Head of caudate nucleus (tissue), 42 donors: ENCODE measurements at regions not wholly inside any gene's neighbourhood (a gene's known extent, or its start where the extent isn't known, plus 50 kb on each side); places are given as distances from the start of the nearest gene placed in this dataset.
A peak's percentile ranks its signal among the peaks of the same experiment; 100 is the strongest.

Source experiments
- DNase-seq, 42 donors: peaks; one replicate each; pipeline versions ENCODE4 v3.0.0 to v3.0.0-alpha.2; 2020 to 2021; ENCODE audit warnings: mixed read lengths in 7 of 42
- intact Hi-C: fragments of 100-400 bp; cut with DNase I; formaldehyde crosslinking; loops from one replicate; pipeline ENCODE4 v1.15.0; 2022

DNA sequence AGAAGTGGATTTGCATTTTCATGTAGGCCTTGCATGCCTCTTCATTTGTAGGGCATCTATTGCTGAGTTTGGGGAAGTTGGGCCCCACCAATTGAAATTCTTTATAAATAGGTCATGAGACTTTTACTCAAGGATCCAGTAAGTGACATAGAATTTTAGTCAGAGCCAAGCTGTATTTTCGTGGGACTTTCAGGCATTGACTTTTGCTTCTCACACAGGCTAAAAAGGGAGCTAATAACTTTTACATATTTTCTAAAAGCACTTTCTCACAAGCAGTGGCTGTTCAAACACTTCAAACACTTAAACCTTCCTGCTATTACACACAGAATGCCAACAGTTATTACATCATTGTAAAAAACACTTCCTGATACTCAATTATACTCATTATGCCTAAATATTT is 260.5 kb downstream of the MSRB3 start:
- intact Hi-C loops = no loop called here
- no peak for DNase-seq

DNA sequence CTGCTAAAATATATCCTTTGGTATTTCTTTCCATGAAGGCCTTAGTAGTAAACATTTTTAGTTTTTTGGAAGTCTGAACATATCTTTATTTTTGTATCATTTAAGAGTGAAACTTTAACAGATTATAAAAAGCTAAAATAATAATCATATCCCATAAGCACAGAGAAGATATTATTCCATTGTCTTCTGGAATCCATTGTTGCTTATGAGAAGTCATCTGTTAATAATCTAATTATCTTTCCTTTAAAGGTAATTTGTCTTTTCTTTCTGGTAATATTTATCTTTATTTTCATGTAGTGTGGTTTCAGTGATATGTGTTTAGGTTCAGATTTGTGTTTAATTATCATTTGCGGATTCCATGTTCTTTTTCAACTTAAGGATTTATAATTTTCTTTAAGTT is 261.7 kb downstream of the MSRB3 start:
- DNase-seq = no peak
- intact Hi-C loops = no loop called here

DNA sequence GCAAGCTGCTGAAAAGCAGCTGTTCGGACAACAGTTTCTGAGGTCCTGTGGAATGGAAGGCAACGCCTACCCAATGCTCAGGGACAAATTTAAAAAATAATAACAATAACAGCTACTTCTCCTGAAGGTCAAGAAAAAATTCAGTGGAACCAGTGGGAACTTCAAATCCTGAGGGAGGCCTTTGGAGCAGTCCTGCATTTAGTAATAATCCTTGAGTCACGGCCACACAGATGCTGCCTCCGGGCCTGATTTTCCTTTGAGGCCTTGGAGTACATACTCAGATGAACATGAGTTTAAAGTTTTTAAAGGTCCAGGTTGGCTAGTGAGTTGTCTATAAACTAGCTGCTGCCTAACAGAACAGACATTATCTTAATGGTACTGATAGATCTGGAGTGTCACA is 268.0 kb downstream of the MSRB3 start:
- intact Hi-C loops = no loop called here
- DNase-seq = no peak

DNA sequence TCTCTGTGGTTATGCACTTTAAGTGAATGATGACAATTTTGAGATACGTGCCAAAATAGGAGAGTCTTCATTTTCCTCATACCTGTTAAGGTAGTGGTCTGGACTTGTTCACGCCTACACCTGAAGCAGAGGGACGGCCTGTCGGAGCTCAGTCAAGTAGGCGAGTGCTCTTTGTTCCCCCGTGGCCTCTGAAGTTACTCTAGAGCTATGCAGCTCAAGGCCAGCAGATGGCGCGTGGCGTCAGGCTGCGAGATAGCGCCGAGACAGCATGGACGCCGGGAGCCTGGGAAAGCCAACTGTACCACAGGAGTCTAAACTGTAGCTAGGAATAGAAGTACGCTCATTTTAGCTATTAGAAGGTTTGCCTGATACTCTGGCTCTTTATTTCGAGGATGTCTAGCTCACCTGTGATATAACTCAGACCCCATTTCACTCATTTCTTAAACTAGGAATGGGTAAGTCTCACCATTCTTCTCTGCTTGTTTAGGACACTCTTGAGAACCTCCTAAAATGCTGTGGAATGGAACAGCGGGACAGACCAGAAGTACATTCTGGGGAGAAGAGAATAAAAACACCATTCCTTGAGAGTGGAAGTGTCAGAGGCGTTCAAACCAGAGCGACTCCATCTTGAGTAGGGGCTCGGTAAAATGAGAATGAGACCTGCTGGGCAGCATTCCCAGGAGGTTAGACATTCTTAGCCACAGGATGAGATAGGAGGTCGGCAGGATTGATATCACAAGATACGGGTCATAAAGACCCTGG is 267.4 kb upstream of the HMGA2 start:
- DNase-seq = peak; percentile 51 to 88 (median 76)
- intact Hi-C loops = no loop called here

DNA sequence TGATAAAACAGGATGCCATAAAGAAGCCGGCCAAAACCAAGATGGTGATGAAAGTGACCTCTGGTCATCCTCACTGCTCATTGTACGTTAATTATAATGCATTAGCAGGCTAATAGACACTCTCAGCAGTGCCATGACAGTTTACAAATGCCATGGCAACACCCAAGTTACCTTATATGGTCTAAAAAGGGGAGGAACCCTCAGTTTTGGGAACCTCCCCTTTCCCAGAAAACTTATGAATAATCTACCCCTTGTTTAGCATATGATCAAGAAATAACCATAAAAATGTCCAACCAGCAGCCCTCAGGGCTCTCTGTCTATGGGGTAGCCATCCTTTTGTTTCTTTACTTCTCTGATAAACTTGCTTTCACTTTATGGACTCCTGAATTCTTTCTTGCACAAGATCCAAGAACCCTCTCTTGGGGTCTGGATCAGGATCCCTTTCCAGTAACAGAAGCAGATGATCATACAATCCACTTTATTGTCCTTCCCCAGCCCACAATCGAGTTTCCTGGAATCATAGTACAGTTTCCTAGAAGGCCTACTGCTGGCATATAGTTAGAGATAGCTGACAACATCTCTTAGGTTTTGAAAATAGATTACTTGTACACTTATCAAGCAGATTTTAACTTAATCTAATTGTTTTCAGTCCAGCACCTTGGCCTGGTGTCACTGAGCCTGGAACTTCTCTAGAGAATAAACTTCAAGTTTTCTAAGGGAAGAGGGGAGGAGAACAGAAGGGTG is 266.7 kb upstream of the HMGA2 start:
- DNase-seq = no peak
- intact Hi-C loops = no loop called here

DNA sequence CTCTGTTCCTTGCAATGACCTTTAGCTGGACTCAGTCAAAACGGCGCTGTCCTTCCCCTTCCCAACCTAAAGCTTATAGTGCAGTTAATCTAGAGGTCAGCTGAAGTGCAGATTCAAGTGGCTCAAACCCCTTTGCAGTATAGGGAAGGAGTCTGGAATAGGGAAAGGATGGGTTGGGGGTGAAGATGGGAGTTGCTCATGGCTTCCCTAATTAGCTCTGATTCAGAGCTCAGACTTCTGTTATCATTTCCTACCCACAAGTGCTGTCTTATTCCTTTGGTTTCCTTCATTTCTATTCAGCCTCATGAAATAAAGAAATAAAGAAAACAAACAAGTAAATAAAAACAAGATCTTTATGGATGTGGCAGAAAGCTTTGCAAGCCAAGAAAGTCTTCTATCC is 264.0 kb upstream of the HMGA2 start:
- intact Hi-C loops = no loop called here
- no peak for DNase-seq

DNA sequence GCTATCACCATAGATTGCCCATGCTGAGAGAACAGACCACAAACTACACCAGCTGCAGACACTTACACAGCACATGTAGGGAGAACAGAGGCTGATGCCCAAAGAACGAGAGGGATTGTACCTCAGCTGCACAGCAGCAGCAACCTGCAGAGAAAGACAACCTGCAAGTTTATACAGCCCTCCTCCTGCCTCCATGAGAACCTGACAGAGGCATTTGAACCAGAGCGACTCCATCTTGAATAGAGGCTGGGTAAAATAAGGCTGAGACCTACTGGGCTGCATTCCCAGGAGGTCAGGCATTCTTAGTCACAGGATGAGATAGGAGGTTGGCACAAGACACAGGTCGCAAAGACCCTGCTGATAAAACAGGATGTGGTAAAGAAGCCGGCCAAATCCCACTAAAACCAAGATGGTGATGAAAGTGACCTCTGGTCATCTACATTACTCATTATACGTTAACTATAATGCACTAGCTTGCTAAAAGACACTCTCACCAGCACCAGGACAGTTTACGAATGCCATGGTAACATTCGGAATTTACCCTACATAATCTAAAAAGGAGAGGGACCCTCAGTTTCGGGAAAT is 262.4 kb upstream of the HMGA2 start:
- no peak for DNase-seq
- intact Hi-C loops = no loop called here

DNA sequence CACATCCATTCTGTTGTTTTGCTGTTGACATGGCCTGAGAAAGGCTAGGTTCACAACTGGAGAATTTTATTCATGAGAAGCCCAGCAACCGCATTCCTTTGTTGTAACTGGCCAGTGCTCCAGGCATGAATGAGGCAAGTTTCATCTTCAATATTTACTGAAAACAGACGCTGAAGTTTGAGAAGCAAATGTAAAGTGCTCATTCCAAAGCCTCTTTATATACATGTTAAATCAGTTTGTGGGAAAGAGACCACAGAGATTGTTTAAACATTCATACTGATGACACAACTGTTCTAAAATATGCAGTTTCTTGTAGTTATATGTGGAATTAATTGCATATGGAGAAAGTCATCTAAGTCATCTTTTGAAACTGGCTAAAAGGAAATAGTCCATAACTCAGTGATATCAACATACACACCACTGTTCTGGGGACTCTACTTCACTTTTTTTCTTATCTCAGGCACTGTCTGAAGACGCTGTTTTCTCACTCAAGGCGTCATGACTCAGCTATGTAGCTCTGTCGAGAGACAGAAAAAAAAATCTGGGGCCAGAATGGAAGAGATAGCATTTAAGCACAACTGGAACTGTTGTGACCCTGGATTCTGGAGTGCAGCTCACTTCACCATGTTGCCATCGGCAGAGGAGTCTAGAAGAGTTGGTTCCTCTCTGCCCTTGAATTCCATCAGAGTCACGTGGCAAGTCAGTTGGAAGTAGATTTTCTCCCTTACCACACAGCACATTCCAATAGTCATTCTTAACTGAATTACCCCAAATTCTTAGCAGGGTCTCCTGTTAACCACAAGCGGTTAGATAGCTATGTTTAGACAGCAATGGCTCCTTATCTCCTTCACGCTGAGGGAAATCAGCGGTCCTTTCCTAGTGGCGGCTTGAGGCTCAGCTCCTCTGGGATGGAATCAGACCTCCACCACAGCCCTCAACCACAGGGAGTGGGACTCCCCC is 258.4 kb upstream of the HMGA2 start:
- intact Hi-C loops = no loop called here
- no peak for DNase-seq

DNA sequence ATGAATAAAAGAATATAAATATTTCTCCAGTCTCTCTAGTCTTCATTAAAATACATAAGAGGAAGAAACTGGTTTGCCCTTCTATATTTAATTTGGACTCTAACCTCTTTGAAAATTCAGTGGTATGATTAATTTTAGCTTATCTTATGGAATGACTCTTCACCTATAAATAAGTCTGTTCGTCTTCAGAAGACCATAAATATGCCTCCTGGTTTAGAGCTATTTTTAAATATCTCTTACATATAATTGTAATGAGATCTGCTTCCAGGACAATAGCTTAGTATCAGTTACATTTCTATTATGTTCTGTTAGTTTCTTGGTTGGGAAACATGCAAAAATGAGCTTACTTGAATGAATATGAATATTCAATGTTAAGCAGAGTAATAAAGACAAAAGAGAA is 257.5 kb upstream of the HMGA2 start:
- DNase-seq = no peak

DNA sequence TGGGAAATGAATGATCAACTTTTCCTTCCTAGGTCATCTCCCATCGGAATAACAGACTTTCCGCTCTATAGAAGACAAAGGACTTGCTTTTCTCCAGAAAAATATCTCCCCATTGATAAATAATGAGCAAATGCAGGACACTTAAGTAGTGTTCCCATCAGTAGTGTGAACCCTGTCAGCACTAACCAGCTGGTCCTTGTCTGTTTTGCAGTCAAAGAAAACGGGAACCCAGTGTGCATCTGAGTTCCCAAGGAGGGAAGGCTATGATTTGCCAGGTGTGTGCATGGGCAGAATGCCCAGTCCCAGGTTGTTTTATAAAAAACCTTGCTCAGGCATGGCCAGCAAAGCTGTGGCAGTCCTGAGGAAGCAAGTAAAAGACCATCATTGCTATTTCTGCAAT is 256.5 kb upstream of the HMGA2 start:
- intact Hi-C loops = no loop called here

More for the DNA sequence above, 257.5 kb upstream of the HMGA2 start:
- intact Hi-C loops = no loop called here

DNA sequence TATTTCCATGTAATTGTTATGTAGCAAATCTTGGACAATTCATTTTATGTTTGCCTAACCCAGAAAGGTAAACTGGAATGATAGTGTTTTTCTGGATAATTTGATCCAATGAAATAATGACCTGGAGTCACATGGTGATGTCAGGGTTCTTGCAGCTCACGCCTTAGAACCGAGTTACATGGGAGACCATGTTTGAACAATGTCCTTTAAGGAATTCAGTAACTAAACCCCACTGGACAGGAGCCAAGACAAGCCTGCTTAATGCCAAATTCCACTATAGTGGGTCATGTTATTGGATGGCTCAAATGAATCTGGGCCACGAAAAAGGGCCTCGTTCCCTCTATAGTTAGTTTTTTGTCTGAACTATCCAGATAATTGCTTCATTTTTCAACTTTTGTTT is 255.8 kb upstream of the HMGA2 start:
- DNase-seq = no peak
- intact Hi-C loops = no loop called here

More for the DNA sequence above, 256.5 kb upstream of the HMGA2 start:
- DNase-seq = no peak

DNA sequence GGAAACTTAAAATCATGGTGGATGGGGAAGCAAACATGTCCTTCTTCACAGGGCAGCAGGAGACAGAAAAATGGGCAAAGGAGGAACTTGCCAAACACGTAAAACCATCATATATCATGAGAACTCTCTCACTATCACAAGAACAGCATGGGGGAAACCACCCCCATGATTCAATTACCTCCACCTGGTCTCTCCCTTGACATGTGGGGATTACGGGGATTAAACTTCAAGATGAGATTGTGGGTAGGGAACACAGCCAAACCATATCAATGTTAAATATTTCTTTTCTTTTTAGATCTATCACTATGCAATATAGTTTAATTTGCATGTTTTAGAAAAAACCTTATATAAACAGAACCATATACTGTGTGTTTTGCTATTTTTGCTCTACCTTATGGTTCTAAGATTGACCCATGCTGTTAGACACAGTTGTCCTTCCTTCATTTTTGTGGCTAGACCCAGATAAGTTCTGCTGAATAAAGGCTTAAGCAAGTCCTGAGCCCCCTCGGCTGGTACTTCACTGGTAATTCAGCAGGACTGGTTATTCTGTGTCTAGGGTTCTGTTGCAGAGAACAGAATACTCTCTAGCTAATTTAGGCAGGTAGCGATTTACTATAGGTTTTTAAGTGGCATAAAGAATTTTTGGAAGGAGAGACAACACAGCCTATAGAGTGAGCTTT is 253.7 kb upstream of the HMGA2 start:
- intact Hi-C loops = no loop called here
- DNase-seq = no peak

DNA sequence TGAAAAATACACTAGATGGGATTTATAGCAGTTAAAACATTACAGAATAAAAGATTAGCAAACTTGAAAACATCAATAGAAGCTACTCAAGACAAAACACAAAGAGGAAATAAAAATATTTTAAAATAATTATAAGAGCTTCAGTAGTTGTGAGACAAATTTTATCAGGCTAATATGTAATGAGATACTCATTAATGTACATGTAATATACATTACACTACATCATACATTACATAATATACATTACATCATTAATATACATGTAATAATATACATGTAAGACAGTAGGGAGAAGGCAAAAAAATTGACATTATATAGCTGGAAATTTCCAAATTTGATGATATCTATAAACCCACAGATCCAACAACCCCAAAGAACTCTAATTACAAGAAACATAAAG is 249.4 kb upstream of the HMGA2 start:
- DNase-seq = no peak
- intact Hi-C loops = no loop called here

DNA sequence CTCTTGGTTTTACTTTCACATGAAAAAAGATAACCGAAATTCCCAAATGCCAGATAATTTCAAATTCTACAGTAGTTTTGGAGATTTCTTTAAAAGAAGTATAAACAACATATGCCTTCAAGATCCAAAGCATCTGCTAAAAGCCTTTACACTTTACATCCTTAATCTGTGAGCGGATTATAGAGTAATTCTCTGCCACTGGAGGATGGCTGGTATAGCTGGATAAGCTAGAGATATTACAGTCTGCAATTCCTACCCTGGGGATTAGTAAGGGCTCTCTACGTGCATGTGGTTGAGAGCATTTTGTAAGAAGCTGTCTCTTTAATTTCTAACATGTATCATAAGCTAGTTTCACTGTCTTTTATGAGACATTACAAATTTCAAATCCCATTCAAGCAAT is 240.3 kb upstream of the HMGA2 start:
- no peak for DNase-seq
- intact Hi-C loops = no loop called here

DNA sequence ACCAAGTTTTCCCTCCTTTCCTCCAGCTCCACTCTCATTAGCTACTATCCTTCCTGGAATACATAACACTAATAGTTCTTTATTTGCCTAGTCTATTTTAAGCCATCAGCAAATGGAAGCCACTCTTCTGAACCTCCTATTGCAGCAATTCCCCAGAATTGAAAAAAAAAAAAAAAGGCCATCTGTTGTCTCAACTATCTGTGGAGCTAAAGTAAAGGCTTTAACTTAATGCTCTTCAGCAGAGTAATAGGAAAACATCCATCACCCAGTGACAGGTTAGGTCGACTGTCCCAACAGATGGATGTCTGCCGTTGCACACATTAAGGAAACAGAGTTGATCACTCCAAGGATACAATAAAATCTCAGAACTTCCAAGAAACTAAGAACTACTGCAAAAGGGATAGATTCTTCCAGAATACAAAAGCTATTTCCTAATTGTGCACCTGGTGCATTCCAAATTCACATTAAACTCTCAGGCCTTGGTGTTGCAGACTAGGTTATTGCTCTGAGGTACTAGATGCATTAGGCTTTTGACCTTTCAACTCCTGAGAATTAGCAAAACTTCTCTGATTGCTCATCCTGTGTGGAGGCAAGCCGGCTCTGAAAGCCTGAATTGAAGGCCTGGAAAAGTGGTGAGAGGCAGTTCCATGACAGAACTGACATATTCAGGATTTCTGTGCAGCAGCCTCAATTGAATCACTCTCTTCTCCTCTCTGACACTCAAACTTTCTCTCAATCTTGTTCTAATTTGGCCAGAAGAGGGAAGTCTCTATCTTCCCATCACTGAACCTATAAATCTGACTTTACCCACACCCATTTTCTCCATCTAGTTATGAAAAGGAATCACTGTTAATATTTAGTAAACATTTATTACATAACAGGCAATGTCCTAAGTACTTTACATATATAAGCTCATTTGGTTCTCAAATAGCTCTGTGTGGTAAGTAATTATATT is 238.4 kb upstream of the HMGA2 start:
- no peak for DNase-seq
- intact Hi-C loops = no loop called here

DNA sequence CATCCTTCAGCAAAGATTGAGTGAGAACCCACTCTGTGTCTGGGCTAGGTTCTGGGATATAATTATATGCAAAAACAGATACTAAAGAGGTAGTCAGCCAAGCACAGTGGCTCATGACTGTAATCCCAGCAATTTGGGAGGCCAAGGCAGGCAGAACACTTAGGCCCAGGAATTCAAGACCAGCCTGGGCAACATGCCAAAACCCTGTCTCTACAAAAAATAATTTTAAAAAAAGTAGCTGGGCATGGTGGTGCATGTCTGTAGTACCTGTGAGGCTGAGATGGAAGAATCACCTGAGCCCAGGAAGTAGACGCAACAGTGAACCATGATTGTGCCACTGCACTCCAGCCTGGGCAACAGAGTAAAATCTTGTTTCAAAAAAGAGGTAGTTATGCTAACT is 237.5 kb upstream of the HMGA2 start:
- no peak for DNase-seq
- intact Hi-C loops = no loop called here

DNA sequence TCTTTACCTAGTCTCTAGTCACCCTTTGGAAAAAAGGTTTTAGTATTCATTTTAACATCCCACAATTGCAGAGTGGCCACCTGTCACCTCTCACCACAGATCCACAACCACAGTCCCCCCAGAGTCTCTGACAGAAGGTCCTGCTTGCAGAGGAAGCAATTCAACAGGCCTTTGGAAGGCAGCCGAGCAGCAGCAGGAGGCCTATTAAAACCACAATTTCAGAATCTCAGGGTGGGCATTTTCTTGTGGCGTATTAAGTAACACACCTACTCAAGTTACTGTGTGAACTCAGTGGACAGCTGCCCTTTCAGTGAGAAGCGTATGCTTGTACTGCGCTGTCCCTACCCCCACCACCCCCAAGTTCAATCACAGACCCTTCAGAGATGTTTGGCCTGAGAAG is 234.0 kb upstream of the HMGA2 start:
- intact Hi-C loops = no loop called here
- no peak for DNase-seq

DNA sequence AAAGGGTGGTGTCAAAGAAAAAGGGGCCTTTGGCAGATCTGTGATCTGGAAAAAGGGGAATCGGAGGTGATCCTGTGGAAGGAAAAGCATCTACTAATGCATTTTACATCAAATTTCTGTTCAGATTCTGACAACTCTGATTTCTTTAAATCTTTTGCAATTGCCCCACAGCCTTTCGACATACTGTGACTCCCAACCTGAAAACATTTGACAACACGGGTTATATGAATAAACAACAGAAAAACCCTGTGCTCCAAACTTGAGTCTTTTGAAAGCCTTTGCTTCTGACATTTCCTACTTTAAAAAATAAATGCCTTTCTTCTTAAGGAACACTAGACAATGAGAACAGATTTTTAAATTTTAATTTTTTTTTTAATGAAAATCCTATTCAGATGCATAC is 231.9 kb upstream of the HMGA2 start:
- intact Hi-C loops = no loop called here
- no peak for DNase-seq
